ENCODE measurements at regions not wholly inside any gene's neighbourhood (a gene's known extent, or its start where the extent isn't known, plus 50 kb on each side); places are given as distances from the start of the nearest gene placed in this dataset.

DNA sequence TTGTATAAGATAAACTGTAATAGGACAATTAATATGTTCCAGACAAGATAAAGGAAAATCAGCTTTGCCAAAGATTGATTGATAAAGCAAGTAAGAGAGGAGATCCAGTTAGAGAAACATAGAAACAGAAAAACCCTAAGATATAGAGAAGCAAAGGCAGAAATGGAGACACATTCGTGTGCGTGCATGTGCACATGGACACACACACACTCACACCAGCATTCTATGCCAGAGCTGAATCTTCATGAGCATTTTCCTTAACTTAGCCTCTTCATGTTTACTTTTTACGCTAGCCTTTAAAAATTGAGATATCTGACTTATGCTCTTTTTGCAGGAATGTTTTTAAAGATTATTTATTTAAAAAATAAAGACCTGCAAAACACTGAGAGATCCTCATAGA, 168.5 kb upstream of the ATP2B1 start:
- no peaks in the 10 kb centered on the region for H3K9me3 ChIP-seq (ENCODE audit: control insufficient read depth, low read depth, low read length)
- WGBS (ENCODE audit: extremely low coverage, insufficient read length, low lambda C conversion rate) = no CpG with 5 or more reads among the region's 3 CpGs
- H3K4me1 Mint-ChIP-seq = peaks cover 12 to 15% of the 10 kb centered on the region in 2 experiments
- H2AK5ac ChIP-seq (ENCODE audit: insufficient read length, low read length) = no peak overlapping the region
- H3K9me3 Mint-ChIP-seq = no peaks in the 10 kb centered on the region
- no peak overlapping the region for H3K14ac ChIP-seq (ENCODE audit: insufficient read depth, low read length)
- H3K4me2 ChIP-seq (ENCODE audit: insufficient read depth, insufficient read length, low read length) = no peak overlapping the region
- no peak overlapping the region for H2BK20ac ChIP-seq (ENCODE audit: low read depth, low read length, poor library complexity, severe bottlenecking)
- H3K36me3 Mint-ChIP-seq (ENCODE audit: insufficient read depth in 1 of 3, low read depth in 3 of 3) = 0 out of 7 replicates have a peak, but pooled peaks cover 0 to 3% (median 0%) of the 10 kb centered on the region in 3 experiments
- H3K4me3 Mint-ChIP-seq = no peak overlapping the region
- H3K27me3 Mint-ChIP-seq (ENCODE audit: low read depth) = no peaks in the 10 kb centered on the region
- H4K5ac ChIP-seq (ENCODE audit: insufficient read length, low read depth, low read length) = no peak overlapping the region
- H4K91ac ChIP-seq (ENCODE audit: insufficient read length, low read depth, low read length) = no peak overlapping the region
- H3K27ac Mint-ChIP-seq = no peak overlapping the region
- no peaks in the 10 kb centered on the region for H3K79me2 ChIP-seq (ENCODE audit: insufficient read depth, low read length)
- no peak overlapping the region for H3K56ac ChIP-seq (ENCODE audit: insufficient read length, low read depth, low read length)
- no peak overlapping the region for H2BK120ac ChIP-seq (ENCODE audit: low read depth, low read length, poor library complexity, severe bottlenecking)
- H2BK15ac ChIP-seq (ENCODE audit: low read depth, low read length) = no peak overlapping the region
- H4K8ac ChIP-seq (replicated peaks; ENCODE audit: insufficient read length, low read depth, low read length) = no peak overlapping the region
- H3T11ph ChIP-seq (ENCODE audit: low read length) = no peak overlapping the region
- no peaks in the 10 kb centered on the region for H3K23me2 ChIP-seq (ENCODE audit: insufficient read length, low read depth, low read length, poor library complexity, severe bottlenecking)
- no peaks in the 10 kb centered on the region for H3K79me1 ChIP-seq (ENCODE audit: insufficient read depth, low read depth, low read length, poor library complexity, severe bottlenecking)
- no peak overlapping the region for H3K27ac ChIP-seq (ENCODE audit: insufficient read length, low read depth, low read length)
- TF ChIP-seq, protein P1, sequence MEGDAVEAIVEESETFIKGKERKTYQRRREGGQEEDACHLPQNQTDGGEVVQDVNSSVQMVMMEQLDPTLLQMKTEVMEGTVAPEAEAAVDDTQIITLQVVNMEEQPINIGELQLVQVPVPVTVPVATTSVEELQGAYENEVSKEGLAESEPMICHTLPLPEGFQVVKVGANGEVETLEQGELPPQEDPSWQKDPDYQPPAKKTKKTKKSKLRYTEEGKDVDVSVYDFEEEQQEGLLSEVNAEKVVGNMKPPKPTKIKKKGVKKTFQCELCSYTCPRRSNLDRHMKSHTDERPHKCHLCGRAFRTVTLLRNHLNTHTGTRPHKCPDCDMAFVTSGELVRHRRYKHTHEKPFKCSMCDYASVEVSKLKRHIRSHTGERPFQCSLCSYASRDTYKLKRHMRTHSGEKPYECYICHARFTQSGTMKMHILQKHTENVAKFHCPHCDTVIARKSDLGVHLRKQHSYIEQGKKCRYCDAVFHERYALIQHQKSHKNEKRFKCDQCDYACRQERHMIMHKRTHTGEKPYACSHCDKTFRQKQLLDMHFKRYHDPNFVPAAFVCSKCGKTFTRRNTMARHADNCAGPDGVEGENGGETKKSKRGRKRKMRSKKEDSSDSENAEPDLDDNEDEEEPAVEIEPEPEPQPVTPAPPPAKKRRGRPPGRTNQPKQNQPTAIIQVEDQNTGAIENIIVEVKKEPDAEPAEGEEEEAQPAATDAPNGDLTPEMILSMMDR (conservative IDR thresholded peaks at IDR 0.05) = no peak
- no peak overlapping the region for H3K4ac ChIP-seq (ENCODE audit: low read depth, low read length)
- H4K20me1 ChIP-seq (ENCODE audit: control insufficient read depth, insufficient read depth, insufficient read length) = no peaks in the 10 kb centered on the region
- no peak for DNase-seq
- H3K27me3 ChIP-seq (ENCODE audit: insufficient read depth, low read length) = no peaks in the 10 kb centered on the region
- H2BK5ac ChIP-seq (ENCODE audit: insufficient read length, low read length) = no peak overlapping the region
- no peak overlapping the region for H3K9ac ChIP-seq (ENCODE audit: extremely low read depth, insufficient read length, low read length)
- H3K4me1 ChIP-seq (ENCODE audit: insufficient read depth, low read length) = peaks cover 4% of the 10 kb centered on the region
- no peak overlapping the region for H3K18ac ChIP-seq (ENCODE audit: insufficient read length, low read depth, low read length)
- H2BK12ac ChIP-seq (ENCODE audit: insufficient read length, low read depth, low read length) = no peak overlapping the region
- no peak overlapping the region for H2AFZ ChIP-seq (ENCODE audit: low read length)
- no peak overlapping the region for H3K23ac ChIP-seq (ENCODE audit: insufficient read length, low read depth, low read length)

All from H9 (cell line).